UCSD-AML1 (cell line): ENCODE measurements at regions not wholly inside any gene's neighbourhood (a gene's known extent, or its start where the extent isn't known, plus 50 kb on each side); places are given as distances from the start of the nearest gene placed in this dataset.
A peak's percentile ranks its signal among the peaks of the same experiment; 100 is the strongest.

Experiments
- DNase-seq: peaks from one replicate; lab custom pipeline; 2025; ENCODE audit not compliant: unreplicated experiment; lab: John Stamatoyannopoulos, UW

DNA sequence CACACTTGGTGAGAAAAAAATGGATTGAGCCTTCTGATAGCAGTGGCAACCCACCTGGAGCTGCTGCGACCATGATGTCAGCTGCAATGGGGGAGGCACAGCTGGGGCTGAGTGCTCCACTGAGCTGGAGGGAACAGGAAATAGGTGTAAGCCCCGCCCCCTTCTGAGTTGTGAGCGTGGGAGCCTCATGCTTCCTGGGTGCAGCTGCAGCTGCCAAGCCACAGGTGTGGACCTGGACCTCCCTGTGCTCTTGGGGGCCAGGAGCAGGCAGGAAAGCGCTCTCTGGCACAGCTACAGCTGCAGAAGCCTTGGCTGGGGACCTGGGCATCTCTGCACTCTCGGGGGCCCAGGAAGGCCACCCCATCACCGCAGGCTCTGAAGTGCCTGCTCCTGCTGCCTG is 970.6 kb downstream of the DCDC2C start:
- no peak for DNase-seq

DNA sequence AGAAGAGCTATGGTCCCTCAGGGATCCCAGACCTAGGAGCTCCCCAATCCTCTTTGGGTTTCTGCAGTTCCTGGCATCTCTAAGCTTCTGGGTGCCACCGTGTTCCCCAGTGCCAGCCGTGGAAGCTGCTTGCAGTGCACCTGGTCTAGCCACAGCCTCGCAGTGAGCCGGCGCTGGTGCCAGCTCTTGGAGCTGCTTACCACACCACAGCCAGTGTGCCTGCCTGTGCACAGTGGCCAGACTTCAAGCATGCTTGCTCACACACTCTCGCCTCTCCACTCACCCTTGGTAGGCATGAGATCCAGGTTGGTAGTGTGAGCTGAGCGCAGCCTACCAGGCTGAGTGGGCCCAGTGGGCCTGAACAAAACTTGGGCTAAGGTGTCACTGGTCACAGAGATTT is 971.9 kb downstream of the DCDC2C start:
- no peak for DNase-seq

DNA sequence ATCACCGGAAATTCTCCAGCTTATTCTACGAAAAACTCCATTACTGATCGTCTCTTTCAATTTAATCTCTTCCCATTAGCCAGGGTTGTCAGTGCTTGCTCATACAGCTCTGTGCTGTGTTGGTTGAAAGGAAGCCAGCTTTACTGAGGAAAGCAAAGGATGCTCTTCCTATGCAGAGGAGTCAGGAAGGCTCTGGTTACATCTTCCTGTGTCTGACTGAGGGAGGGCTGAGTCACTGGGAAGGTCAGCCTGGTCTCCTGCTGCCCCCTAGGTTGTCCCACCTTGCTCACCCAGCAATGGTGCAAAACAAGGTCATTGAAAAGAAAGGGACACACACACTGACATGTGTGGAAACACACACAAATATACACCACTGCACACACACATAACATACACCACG is 975.6 kb downstream of the DCDC2C start:
- no peak for DNase-seq

DNA sequence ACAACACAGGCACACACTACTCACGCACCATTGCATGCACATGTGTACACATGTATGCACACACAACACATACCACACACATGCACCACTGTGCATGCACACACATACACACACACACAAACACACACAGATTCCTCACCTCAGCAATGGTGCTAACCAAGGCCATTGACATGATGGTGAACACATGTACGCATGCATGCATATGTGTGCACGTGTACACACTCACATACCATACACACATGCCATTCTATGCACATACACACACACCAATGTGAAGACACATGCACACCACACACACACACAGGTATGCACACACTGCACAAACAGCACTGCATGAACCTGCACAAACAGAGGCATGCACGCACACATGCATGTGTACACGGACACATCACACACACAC is 976.0 kb downstream of the DCDC2C start:
- DNase-seq, result no peak

DNA sequence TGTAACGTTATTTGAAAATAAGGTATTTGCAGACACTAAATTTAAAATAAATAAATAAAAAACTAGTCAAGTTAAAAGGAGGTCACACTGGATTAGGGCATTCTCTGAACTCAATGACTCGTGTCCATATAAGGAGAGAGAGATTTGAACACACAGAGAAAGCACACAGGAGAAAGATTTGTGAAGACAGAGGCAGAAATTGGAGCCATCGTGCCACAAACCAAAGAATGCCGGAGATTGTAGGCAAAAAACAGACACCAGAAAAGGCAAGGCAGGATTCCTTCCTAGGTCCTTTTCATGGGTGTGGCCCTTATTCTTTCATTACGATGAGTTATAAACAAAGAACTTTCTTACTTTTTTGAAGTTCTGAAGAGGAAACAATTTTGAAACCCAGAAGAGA is 981.5 kb downstream of the DCDC2C start:
- DNase-seq, result no peak

DNA sequence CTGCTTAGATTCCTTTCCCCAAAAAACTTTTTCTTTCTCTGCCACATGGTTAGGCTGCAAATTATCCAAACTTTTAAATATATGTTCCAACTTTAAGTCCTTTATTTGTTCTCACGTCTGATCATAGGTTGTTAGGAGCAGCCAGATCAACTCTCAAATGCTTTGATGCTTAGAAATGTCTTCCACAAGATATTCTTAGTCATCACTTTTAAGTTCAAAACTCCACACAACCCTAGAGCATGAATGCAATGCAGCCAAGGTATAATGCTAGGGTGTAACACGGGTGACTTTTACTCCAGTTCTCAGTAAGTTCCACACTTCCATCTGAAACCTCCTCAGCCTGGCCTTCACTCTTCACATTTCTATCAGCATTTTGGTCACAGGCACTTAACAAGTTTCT is 987.5 kb downstream of the DCDC2C start:
- no peak for DNase-seq

DNA sequence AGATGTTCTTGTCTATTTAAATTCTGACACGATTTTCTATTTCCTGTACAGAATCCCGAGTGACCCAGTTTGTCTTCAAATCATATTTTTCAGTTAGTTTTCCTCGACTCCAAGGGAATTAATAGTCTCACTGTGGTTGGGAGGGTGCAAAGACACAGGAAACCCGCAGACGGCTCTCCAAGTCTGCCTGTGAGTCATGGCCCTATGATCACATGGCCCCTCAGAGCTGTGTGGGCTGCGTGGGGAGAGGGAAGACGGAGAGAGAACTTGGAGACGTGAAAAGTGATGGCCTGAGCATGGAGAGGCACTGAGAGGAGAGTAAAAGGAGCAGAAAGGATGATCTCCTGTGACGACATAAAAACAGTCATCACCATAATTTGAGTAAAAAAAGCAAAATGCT is 989.9 kb downstream of the DCDC2C start:
- peak; percentile 30 for DNase-seq

DNA sequence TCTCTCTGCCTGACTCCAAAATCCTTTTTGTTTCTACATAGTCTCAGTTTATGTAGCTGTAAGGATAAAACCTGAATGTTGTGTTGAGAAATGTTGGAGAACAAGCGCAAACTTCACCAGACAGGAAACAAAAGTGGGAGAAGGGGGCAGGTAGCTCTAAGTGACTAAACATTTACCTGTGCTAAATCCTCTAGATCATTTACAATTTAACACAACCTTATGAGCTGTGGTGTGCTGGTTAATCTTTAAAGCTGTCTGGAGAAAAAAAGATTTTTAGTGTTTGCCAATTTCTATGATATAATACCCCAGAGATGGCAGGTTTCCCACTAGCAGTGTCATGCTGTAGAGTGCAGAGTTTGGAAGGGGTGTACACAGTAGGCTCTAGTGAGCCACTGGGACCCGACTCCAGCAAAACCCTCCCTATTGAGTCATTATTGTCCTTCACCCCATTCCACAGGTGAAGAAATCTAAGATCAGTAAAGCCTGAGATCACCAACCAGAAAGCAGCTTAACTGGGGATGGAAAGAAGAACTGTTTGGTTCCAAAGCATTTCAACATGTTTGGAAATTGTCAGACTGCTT is 992.0 kb downstream of the DCDC2C start:
- DNase-seq, result no peak

DNA sequence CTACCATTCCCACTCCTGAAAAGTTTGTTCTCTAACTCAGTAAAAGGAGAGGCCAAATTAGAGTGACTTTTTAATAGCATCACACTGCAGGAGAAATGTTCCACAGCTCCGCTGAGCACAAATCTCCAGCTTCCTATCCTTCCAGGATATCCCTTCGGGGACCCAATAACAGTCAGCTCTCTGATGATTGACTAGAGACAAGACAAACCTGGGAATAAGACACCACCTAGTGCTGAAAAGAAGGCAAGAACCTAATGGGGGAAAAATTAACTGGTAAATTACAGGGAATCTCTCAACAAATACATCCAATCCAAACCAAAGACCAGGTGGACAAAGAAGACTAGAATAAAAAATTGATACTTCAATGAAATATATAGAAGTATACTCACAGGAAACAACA is 977.1 kb upstream of the SOX11 start:
- DNase-seq, result no peak

DNA sequence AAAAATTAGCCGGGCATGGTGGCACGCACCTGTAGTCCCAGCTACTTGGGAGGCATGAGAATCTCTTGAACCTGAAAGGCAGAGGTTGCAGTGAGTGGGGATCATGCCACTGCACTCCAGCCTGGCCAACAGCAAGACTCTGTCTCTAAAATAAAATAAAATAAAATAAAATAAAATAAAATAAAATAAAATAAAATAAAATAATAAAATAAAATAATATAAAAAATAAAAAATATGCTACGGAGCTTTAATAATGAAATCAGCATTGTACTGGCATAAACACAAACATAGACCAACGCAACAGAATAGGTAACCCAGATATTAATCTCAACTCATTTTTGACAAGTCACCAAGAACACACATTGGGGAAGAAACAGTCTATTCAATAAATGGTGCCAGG is 973.4 kb upstream of the SOX11 start:
- DNase-seq, result no peak

DNA sequence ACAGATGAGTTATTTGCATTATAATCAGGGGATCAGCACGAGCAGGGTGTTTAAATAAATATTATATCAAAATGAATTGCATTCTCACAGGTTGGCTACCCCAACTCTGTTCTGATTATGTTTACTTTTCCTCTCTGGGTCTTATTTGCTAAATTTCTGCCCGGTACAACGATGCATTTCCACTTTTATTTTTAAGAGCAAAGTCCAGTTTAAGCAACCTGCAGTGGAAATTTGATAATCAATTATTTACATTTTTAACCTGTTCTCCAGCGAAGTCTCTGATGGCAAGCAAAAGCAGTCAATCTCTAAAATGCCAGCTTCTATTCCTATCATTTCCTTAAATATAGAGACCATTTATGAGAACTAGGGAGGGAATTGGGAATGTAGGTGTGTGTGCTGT is 966.6 kb upstream of the SOX11 start:
- DNase-seq, result no peak

DNA sequence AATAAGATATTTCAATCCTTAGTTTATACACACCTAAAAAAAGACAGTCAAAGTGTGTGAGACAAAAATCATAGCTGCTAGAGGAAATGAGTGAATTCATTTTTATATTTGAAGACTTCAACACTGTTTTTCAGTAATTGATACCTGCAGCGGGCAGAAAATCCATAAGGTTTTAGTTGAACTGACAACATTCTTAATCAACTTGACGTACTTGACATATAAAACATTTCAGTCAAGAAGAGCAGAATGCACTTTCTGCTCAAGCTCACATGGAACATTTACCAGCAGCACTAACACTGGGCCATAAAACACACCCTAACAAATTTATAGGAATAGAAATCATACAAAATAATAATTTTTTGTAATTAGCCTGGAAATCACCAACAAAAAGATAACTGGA is 959.6 kb upstream of the SOX11 start:
- DNase-seq, result no peak

DNA sequence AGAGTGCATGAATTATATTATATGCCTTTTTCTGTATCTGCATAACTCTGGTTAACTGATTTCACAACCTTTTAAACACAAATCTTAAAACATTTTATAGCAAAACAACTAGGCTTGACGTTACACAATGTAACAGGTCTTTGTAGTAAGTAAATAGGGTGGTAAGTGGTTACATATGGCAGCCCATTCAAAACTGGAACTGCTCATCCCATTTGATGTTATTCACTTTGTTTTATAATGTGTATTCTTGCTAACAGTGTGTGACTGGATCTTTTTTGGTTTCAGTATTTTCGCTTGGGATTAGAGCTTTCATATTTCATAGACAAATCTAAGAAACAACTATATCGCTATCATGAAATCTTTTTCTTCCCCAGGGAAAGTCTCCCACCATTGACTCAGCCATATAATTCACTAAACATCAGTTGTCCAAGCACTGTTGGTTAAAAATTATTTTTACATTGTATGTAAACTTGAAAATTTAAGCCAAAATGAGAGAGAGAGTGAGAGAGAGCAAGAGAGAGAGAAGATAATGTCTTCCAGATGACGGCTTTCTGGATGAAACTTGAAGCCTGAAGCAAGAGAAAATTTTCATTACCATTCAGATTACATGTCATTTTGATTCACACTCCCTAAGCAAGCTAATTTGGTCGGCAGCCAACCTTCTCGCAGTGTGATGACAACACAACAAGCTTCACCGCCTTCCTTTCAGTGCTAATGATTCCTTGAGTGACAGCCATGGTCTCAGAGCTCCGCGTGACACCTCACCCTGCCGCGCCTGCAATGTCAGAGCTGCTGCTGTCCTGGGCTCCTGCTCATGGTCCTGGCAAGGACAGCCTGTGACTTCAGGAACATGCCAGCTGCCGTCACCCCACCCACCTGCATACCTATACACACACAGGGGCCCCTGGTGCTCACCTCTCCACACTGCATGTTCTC is 946.9 kb upstream of the SOX11 start:
- no peak for DNase-seq

DNA sequence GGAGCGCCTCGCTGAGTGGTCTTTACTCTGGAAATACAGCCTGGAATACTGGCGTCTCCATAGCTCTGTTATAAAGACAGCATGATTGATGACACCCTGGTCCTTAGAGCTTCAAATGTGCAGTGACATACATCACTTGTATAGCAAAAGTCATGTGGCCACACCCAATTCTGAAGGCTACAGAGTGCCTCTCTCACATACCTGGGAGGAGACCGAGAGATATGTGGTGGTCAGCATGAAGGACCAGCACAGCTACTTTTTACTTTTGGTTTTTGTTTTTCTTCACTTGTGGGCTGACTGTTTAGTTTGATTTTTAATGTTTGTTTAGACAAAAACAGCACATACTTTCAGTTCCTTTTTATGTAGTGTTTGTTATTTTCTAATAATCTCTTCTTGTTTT is 938.5 kb upstream of the SOX11 start:
- DNase-seq, result no peak

DNA sequence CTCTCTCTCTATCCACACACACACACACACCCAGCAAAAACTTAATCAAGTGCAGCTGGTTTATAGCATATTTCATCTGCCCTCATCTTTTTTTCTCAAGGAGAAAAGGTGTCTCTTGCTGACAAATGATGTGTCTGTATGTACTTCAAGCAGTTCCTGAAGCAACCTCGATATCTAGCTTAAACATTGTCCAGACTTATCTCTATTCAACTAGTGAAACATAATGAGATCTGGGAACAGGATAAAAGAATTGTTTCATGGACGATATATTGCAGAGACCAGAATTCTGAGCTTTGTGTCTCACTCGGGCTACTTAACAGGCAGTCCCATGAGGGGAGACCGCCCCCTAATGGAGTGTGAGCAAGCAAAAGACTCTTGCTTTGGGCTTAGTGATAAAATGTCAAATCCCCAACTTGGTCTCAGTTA is 929.2 kb upstream of the SOX11 start:
- peak; percentile 16 for DNase-seq

DNA sequence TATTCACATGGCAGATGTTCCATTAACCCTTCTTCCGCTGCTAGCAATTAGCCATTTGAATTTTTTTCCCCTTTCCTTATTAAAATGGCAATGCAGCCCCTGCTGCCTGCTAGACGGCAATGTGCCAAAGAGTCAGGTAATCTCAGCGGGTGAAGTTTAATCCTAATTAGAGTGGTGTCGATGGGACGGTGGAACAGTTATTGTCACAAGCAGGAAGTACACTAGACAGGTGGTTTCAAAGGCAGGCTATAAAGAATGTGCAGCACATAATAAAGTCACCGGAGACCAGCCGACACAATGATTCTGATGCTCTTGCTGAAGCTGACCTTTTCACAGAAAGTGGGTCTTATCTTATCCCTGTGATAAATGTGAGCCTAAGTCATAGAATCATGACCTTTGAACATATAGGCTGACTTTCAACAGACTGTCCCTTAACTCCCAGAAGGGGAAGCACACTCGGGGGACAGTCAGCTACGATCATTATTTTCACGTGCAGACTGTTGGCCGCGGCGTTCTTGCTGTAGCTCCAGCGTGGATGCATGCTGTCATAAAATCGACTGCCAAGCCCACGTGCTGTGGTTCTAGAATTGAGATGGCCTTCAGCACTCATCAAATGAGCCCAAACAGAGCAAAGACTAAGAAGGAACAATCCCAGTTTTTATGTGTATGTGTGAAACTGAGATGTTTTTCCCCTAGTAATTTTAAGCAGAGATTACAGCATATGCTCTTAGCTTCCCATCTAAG is 926.2 kb upstream of the SOX11 start:
- no peak for DNase-seq

DNA sequence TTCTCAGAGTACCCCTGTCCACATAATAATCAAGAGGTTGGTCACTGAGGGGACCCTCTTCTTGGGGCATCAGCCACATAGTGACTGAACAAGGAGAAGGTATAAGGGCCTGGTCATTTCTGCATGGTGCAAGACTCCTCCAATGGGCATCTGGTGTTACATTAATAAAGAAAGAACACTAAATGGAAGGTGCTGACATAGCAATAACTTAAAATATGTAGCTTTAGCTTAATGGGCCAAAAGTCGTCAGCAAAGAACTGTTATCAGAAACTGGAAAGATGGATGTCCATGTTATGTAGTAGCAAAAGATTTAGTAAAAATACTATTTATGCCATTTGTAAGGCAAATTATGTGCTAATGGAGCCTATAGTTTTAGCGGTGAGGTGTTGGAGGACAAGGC is 916.5 kb upstream of the SOX11 start:
- no peak for DNase-seq

DNA sequence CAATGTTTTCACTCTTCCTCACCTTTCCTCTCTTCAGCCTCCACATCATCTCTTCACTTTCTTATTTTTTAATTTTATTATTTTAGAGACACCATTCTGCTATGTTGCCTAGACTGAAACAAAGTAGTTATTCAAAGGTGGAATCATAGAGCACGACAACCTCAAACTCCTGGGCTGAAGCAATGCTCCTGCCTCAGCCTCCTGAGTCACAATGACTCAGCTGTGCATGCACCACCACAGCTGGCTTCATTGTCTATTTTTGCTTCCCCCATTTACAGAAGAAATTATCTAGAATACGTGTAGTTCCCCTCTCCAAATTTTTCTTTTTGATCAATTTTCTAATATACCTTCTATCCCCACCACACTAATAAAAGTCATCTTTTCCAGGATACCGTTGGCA is 911.5 kb upstream of the SOX11 start:
- no peak for DNase-seq

DNA sequence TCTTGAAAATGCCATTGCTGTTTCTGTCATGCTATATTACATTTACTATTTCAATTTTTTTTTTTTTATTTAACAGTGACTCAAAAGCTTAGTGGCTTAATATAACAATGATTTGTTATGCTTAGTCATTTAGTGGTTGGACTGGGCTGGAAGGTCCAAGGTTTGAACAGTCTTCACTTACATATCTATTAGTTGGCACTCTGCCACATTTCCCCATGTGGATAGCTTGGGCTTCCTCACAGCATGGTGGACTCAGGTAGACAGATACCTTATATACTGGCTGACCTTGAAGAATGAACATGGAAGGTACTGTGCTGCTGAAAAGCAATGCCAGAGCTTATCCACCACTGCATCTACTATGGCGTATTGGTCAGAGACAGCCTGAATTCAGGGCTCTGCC is 909.5 kb upstream of the SOX11 start:
- DNase-seq, result no peak

DNA sequence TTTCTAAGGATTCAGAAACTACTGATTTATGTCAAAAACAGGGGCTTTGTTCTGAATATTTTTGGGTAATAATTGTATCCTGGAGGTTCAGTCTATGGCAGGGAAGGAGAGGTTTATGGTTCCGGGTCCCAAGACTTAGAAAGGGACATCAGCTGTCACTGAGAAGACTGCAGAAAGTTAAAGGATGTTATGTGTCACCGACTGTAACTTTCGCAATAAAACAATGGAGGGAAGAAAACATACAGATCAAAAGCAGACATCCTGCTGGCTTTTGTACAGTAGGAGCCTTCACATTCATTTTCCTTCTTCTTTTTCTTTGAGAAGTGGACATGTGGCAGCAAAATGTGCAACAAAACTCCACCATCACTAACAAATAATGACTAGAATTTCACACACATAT is 900.7 kb upstream of the SOX11 start:
- DNase-seq, result no peak

DNA sequence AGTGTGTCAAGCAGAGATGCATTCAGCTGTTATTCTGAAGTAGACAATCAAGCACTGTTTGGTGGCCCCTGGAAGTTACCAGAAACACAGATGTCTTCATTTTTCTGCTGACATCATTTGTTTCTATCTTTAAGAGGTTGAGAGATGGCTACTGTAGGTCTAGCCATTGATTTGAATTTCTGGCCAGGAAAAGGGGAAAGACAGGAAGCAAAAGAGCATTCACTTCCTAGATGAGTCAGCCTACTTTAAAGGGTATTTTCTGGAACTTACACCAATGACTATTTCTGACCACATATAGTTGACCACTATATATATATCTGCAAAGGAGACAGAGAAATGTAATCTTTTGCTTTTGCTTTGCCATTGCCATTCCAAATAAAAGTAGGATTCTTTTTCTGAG is 900.1 kb upstream of the SOX11 start:
- DNase-seq, result no peak

DNA sequence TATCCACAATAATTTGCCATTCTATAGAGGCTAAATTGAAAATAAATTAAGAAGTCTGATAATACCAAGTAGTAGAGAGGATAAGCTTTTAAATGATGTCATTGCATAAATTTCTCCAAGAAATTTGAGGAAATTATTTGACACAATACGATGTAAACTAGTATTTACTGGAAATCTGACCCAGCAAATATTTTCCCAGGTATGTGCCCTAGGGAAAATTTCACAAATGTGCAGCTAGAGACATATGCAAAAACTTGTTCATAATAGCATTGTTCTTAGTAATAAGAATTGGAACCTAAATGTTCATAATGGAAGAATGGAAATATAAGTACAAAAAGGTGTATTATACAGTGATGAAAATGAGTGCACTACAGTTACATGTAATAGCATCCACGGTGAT is 888.8 kb upstream of the SOX11 start:
- no peak for DNase-seq
